ENCODE measurements at regions not wholly inside any gene's neighbourhood (a gene's known extent, or its start where the extent isn't known, plus 50 kb on each side); places are given as distances from the start of the nearest gene placed in this dataset.

GRCh38 chr15:94141802-94142201 is 89.6 kb upstream of the MCTP2 start (continued):
- peak; percentile 82 for TF ChIP-seq MAFG (tag; conservative IDR thresholded peaks at IDR 0.05)
- no peak for TF ChIP-seq FOXO4 (CRISPR knock-in tag; IDR thresholded peaks at IDR 0.05)
- TF ChIP-seq CBFA2T3 (IDR thresholded peaks at IDR 0.05) = no peak
- TF ChIP-seq SUPT5H (IDR thresholded peaks at IDR 0.05) = no peak

GRCh38 chr15:94135486-94136147 is 95.7 kb upstream of the MCTP2 start:
- no peaks in the 10 kb centered on the region for H4K20me1 ChIP-seq (replicated peaks; ENCODE audit: control insufficient read depth, insufficient read depth, low read length)
- ChIA-PET POLR2A (no interaction called here), CTCF (ENCODE audit: low intra/inter-chr PET ratio) (no interaction called here)
- no peaks in the 10 kb centered on the region for H3K9me1 ChIP-seq (ENCODE audit: control insufficient read depth, insufficient read depth, low read length)
- FAIRE-seq (no peak), DNase-seq (ENCODE audit: extremely low read depth in 1 of 4, low spot score in 3 of 4) (no peak), ATAC-seq (no peak)
- no peaks in the 10 kb centered on the region for H3K4me1 ChIP-seq (replicated peaks in 1 of 2; ENCODE audit: control insufficient read depth in 2 of 2, insufficient read depth in 2 of 2, low read length in 2 of 2)
- H3K27me3 ChIP-seq (ENCODE audit: control insufficient read depth in 2 of 2, insufficient read depth in 2 of 2, low read length in 2 of 2) = no peaks in the 10 kb centered on the region
- no peaks in the 10 kb centered on the region; the same call in 2 of the 3 replicates for H3K79me2 ChIP-seq (ENCODE audit: control insufficient read depth, insufficient read depth, low read length)
- H3K36me3 ChIP-seq (ENCODE audit: control insufficient read depth, insufficient read depth, low read length) = no peaks in the 10 kb centered on the region
- no peak overlapping the region for H3K27ac ChIP-seq (ENCODE audit: extremely low read depth, low read depth, low read length)
- intact Hi-C loops (cut with micrococcal nuclease) = no loop called here
- in situ Hi-C loops (cut with MboI) = no loop called here
- no peaks in the 10 kb centered on the region for H3K9me3 ChIP-seq (replicated peaks; ENCODE audit: control insufficient read depth, insufficient read depth, low read depth, low read length)
- WGBS (ENCODE audit: insufficient coverage, low coverage, missing lambda C conversion rate) = 0% methylated on average over 1 of the region's 1 CpG
- no peak overlapping the region for H2AFZ ChIP-seq (ENCODE audit: low read depth, low read length)
- H3K4me2 ChIP-seq (ENCODE audit: insufficient read depth, low read length) = no peak overlapping the region
- no peak overlapping the region for H3K4me3 ChIP-seq
- no TSS peak for BruUV-seq (replicated peaks)
- H3K9ac ChIP-seq (ENCODE audit: insufficient read depth in 1 of 2, low read depth in 2 of 2, low read length in 2 of 2) = no peak overlapping the region
- TF ChIP-seq GMEB1 (CRISPR knock-in tag; IDR thresholded peaks at IDR 0.05) = no peak
- no peak for TF ChIP-seq CHCHD3 (CRISPR knock-in tag; IDR thresholded peaks at IDR 0.05)
- no peak for TF ChIP-seq HDAC2 (IDR thresholded peaks at IDR 0.05)
- no peak for TF ChIP-seq KDM4B (IDR thresholded peaks at IDR 0.05; ENCODE audit: borderline replicate concordance in 2 of 2, low read depth in 1 of 2)
- TF ChIP-seq RREB1 (CRISPR knock-in tag; IDR thresholded peaks at IDR 0.05) = no peak
- no peak for TF ChIP-seq ZNF384 (IDR thresholded peaks at IDR 0.05; ENCODE audit: low read depth, low read length)
- no peak for TF ChIP-seq SRSF1 (IDR thresholded peaks at IDR 0.05; ENCODE audit: low read depth, low read length)
- no peak for TF ChIP-seq CTBP1 (IDR thresholded peaks at IDR 0.05; ENCODE audit: borderline replicate concordance)
- no peak for TF ChIP-seq RB1 (IDR thresholded peaks at IDR 0.05; ENCODE audit: low read depth)
- TF ChIP-seq GATAD2A (IDR thresholded peaks at IDR 0.05) = no peak
- no peak for TF ChIP-seq L3MBTL2 (IDR thresholded peaks at IDR 0.05)

All from K562 (cell line).